Transverse colon (tissue), 4 donors: ENCODE measurements at regions not wholly inside any gene's neighbourhood (a gene's known extent, or its start where the extent isn't known, plus 50 kb on each side); places are given as distances from the start of the nearest gene placed in this dataset.

ENCODE experiments used
- DNase-seq: peaks from one replicate; pipeline ENCODE4 v3.0.0-alpha.2; 2019
- H3K27ac ChIP-seq, 4 donors: fragments of 200-600 bp; sonication (generic); 2 replicates each; pipeline ENCODE4 v1.5.1; 2016 to 2018; ENCODE audit warnings: inconsistent platforms in 4 of 4
- H3K27me3 ChIP-seq: fragments of 200-600 bp; sonication (generic); 2 replicates; pipeline ENCODE4 v1.5.1; 2017; ENCODE audit warnings: inconsistent platforms
- H3K36me3 ChIP-seq, 4 donors: fragments of 200-600 bp; sonication (generic); 2 replicates each; pipeline ENCODE4 v1.5.1; 2017 to 2019; ENCODE audit warnings: inconsistent platforms in 4 of 4
- H3K4me1 ChIP-seq, 4 donors: fragments of 200-600 bp; sonication (generic); 2 replicates each; pipeline ENCODE4 v1.5.1; 2017 to 2020; ENCODE audit warnings: inconsistent platforms in 4 of 4
- H3K4me3 ChIP-seq, 4 donors: fragments of 200-600 bp; sonication (generic); 1 replicate in 1 of 4; 2 replicates in 3 of 4; pipeline versions ENCODE4 v1.5.1 to v1.6.1; 2017 to 2019; ENCODE audit warnings: inconsistent platforms in 4 of 4
- H3K9me3 ChIP-seq, 2 donors: fragments of 200-600 bp; sonication (generic); 2 replicates each; pipeline ENCODE4 v1.5.1; 2017 to 2019; ENCODE audit warnings: inconsistent platforms in 2 of 2
- CTCF ChIP-seq, 5 experiments: fragments of 200-600 bp in 3 of 5; fragments of 450-650 bp in 2 of 5; sonication (generic) in 3 of 5; IDR thresholded peaks; 1 replicate in 2 of 5; 2 replicates in 3 of 5; pipeline ENCODE4 v1.5.1; 2016 to 2017; ENCODE audit warnings: antibody characterized with exemption in 5 of 5, inconsistent platforms in 3 of 5, mild to moderate bottlenecking in 2 of 5, moderate library complexity in 1 of 5
- EP300 ChIP-seq: sonication (generic); formaldehyde crosslinking; IDR thresholded peaks from one replicate; pipeline ENCODE4 v1.6.1; 2017; ENCODE audit warnings: antibody characterized with exemption, low read depth
- POLR2A ChIP-seq: fragments of 450-650 bp; IDR thresholded peaks from one replicate; pipeline ENCODE4 v1.6.1; 2016; ENCODE audit warnings: antibody characterized with exemption, mild to moderate bottlenecking, moderate library complexity
- POLR2AphosphoS5 ChIP-seq, 3 donors: sonication (generic); formaldehyde crosslinking; IDR thresholded peaks; one replicate each; pipeline ENCODE4 v1.6.1; 2016; ENCODE audit warnings: antibody characterized with exemption in 3 of 3
- WGBS, 2 donors: methylation state at CpG; one replicate each; pipeline ENCODE4 v1.1.5; 2018; ENCODE audit warnings: low coverage in 1 of 2; 5-methylcytosine and 5-hydroxymethylcytosine counted together
- in situ Hi-C, 4 donors: fragments of 200-750 bp; cut with MboI; loops; one replicate each; pipeline versions ENCODE4 v1.15.0 to v1.15.1; 2017; ENCODE audit warnings: low sequenced_read_pairs in 3 of 4, low pct_ligation_motif_present in 1 of 4, low pct_unique_long_range_greater_than_20kb in 1 of 4
- intact Hi-C: fragments of 100-400 bp; cut with DNase I; formaldehyde crosslinking; loops from one replicate; pipeline ENCODE4 v1.15.1; 2023; ENCODE audit warnings: low total_unique reads

- TF ChIP-seq POLR2A (no peak), EP300 (no peak), POLR2AphosphoS5 (IDR thresholded peaks at IDR 0.05) (no peak), CTCF (IDR thresholded peaks at IDR 0.05) (no peak)
- DNase-seq, result no peak
- intact Hi-C loops, result no loop called here
- WGBS, 2 donors, result 48 to 56% methylated on average over 4 to 5 of the region's 5 CpGs
- no peaks in the 10 kb centered on the region for H3K9me3 ChIP-seq
- in situ Hi-C loops, result no loop called here
- H3K27ac ChIP-seq, result no peak overlapping the region
- no peak overlapping the region for H3K4me3 ChIP-seq
- no peaks in the 10 kb centered on the region for H3K36me3 ChIP-seq
- H3K27me3 ChIP-seq, result no peaks in the 10 kb centered on the region
- H3K4me1 ChIP-seq, result no peaks in the 10 kb centered on the region
These were observed 125.4 kb upstream of the SPDL1 start for GRCh38 chr5:169458221-169458620.

- no peak overlapping the region for H3K27ac ChIP-seq
- H3K36me3 ChIP-seq, result no peaks in the 10 kb centered on the region
- intact Hi-C loops (no loop called here), in situ Hi-C loops (no loop called here)
- no peak for TF ChIP-seq POLR2A
- TF ChIP-seq CTCF (IDR thresholded peaks at IDR 0.05), result no peak
- TF ChIP-seq POLR2AphosphoS5 (IDR thresholded peaks at IDR 0.05), result no peak
- TF ChIP-seq EP300, result no peak
- DNase-seq, result no peak
- no peak overlapping the region for H3K4me3 ChIP-seq
- H3K4me1 ChIP-seq, result no peaks in the 10 kb centered on the region
- 21 to 33% methylated on average over 1 of the region's 1 CpG for WGBS, 2 donors
- no peaks in the 10 kb centered on the region for H3K27me3 ChIP-seq
- no peaks in the 10 kb centered on the region for H3K9me3 ChIP-seq
These were observed 133.1 kb upstream of the SPDL1 start for GRCh38 chr5:169450464-169450863.

GRCh38 chr5:169448826-169449225 lies 134.7 kb upstream of the SPDL1 start:
- intact Hi-C loops (no loop called here), in situ Hi-C loops (no loop called here)
- H3K36me3 ChIP-seq, result no peaks in the 10 kb centered on the region
- no peaks in the 10 kb centered on the region for H3K27me3 ChIP-seq
- 95% methylated on average over 6 of the region's 6 CpGs for WGBS, 2 donors
- no peak for DNase-seq
- H3K4me1 ChIP-seq, result no peaks in the 10 kb centered on the region
- TF ChIP-seq CTCF (IDR thresholded peaks at IDR 0.05) (no peak), POLR2A (no peak), EP300 (no peak), POLR2AphosphoS5 (IDR thresholded peaks at IDR 0.05) (no peak)
- no peak overlapping the region for H3K27ac ChIP-seq
- no peaks in the 10 kb centered on the region for H3K9me3 ChIP-seq
- H3K4me3 ChIP-seq, result no peak overlapping the region

- TF ChIP-seq POLR2A (no peak), CTCF (IDR thresholded peaks at IDR 0.05) (no peak), EP300 (no peak), POLR2AphosphoS5 (IDR thresholded peaks at IDR 0.05) (no peak)
- intact Hi-C loops, result no loop called here
- WGBS, 2 donors, result 44% methylated on average over 2 of the region's 2 CpGs; no CpG with 5 or more reads in 1 of the 2 donors
- H3K9me3 ChIP-seq, result no peaks in the 10 kb centered on the region
- H3K27ac ChIP-seq, result no peak overlapping the region
- H3K4me1 ChIP-seq, result peaks cover 0 to 18% (median 2%) of the 10 kb centered on the region in 4 donors
- DNase-seq, result no peak
- no peaks in the 10 kb centered on the region for H3K36me3 ChIP-seq
- H3K27me3 ChIP-seq, result no peaks in the 10 kb centered on the region
- H3K4me3 ChIP-seq, result no peak overlapping the region
- in situ Hi-C loops, result no loop called here
These were observed 138.4 kb upstream of the SPDL1 start for GRCh38 chr5:169445191-169445590.
